Endodermal cell (in vitro differentiated cells): ENCODE measurements at regions not wholly inside any gene's neighbourhood (a gene's known extent, or its start where the extent isn't known, plus 50 kb on each side); places are given as distances from the start of the nearest gene placed in this dataset.
A peak's percentile ranks its signal among the peaks of the same experiment; 100 is the strongest.

Experiments
- DNase-seq: peaks from one replicate; pipeline ENCODE4 v3.0.0-alpha.2; 2017
- H3K27ac ChIP-seq: 2 replicates; pipeline ENCODE4 v1.5.1; 2013; ENCODE audit warnings: mild to moderate bottlenecking, low read depth, low read length, moderate library complexity
- H3K27me3 ChIP-seq: 2 replicates; pipeline ENCODE4 v1.6.1; 2013; ENCODE audit warnings: mild to moderate bottlenecking, low read length, moderate library complexity; ENCODE audit not compliant: insufficient read depth, control insufficient read depth, poor library complexity, severe bottlenecking
- H3K36me3 ChIP-seq: 2 replicates; pipeline ENCODE4 v1.7.0; 2013; ENCODE audit warnings: mild to moderate bottlenecking, low read length, moderate library complexity; ENCODE audit not compliant: control insufficient read depth, insufficient read depth
- H3K4me1 ChIP-seq: one replicate; pipeline ENCODE4 v1.7.0; 2013; ENCODE audit warnings: low read length; ENCODE audit not compliant: control insufficient read depth, insufficient read depth
- H3K4me3 ChIP-seq: 2 replicates; pipeline ENCODE4 v1.5.1; 2013; ENCODE audit warnings: mild to moderate bottlenecking, low read length, moderate library complexity
- H3K9ac ChIP-seq: 2 replicates; pipeline ENCODE4 v1.6.1; 2013; ENCODE audit warnings: mild to moderate bottlenecking, low read length, moderate library complexity; ENCODE audit not compliant: poor library complexity, severe bottlenecking; ENCODE audit errors: extremely low read depth
- H3K9me3 ChIP-seq: 2 replicates; pipeline ENCODE4 v1.6.1; 2013; ENCODE audit warnings: mild to moderate bottlenecking, low read length, moderate library complexity; ENCODE audit not compliant: control insufficient read depth
- H3K27ac Mint-ChIP-seq: 2 replicates; pipeline ENCODE4 v1.8.0; 2020; ENCODE audit warnings: mixed read lengths
- H3K27me3 Mint-ChIP-seq: 2 replicates; pipeline ENCODE4 v1.8.0; 2021; ENCODE audit warnings: mild to moderate bottlenecking, mixed read lengths; ENCODE audit not compliant: insufficient read depth
- H3K36me3 Mint-ChIP-seq: 2 replicates; pipeline ENCODE4 v1.8.0; 2020; ENCODE audit warnings: low read depth, mixed read lengths
- H3K4me1 Mint-ChIP-seq: 2 replicates; pipeline ENCODE4 v1.8.0; 2020; ENCODE audit warnings: mixed read lengths
- H3K4me3 Mint-ChIP-seq: 2 replicates; pipeline ENCODE4 v1.8.0; 2020; ENCODE audit warnings: mild to moderate bottlenecking, moderate library complexity, mixed read lengths
- H3K9me3 Mint-ChIP-seq: 2 replicates; pipeline ENCODE4 v1.8.0; 2020; ENCODE audit warnings: mild to moderate bottlenecking, mixed read lengths
- WGBS, 2 experiments: methylation state at CpG; one replicate each; pipeline versions ENCODE4 v1.1.5 to v1.1.7; 2013; ENCODE audit warnings: missing lambda C conversion rate in 2 of 2, mixed read lengths in 1 of 2; ENCODE audit not compliant: insufficient coverage in 1 of 2, insufficient read length in 1 of 2; 5-methylcytosine and 5-hydroxymethylcytosine counted together
- TF ChIP-seq, protein P1 (sequence below): fragments of 200-600 bp; sonication (generic); conservative IDR thresholded peaks from 2 replicates; pipeline ENCODE4 v1.5.0; 2021; ENCODE audit warnings: antibody characterized with exemption, mild to moderate bottlenecking

DNA sequence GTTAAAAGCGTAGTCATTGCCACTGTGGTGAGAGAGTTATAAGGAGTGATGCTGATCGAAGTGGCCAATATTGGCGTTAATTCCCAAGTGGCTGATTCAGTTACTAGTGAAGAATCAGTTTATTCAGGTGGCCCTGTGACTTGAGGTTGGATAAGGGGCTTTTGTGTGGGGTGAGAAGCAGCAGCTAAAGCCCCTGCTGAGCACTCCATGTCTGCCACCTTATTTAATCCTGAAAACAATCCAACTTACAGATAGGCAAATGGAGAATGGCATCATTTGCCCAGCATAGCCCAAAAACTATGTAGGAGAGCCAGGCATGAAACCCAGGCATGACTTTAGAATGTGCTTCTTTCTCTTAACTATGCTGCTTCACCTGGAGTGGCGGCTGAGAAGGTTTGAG is 222.8 kb upstream of the KLF6 start:
- Histone ChIP-seq H3K27me3 (no peaks in the 10 kb centered on the region), H3K36me3 (no peaks in the 10 kb centered on the region), H3K9ac (peak overlapping the region; percentile 35), H3K27ac (no peak overlapping the region), H3K4me1 (peaks cover 11% of the 10 kb centered on the region), H3K9me3 (no peaks in the 10 kb centered on the region), H3K4me3 (no peak overlapping the region)
- H3K27me3 Mint-ChIP-seq, result no peaks in the 10 kb centered on the region
- TF ChIP-seq, protein P1, sequence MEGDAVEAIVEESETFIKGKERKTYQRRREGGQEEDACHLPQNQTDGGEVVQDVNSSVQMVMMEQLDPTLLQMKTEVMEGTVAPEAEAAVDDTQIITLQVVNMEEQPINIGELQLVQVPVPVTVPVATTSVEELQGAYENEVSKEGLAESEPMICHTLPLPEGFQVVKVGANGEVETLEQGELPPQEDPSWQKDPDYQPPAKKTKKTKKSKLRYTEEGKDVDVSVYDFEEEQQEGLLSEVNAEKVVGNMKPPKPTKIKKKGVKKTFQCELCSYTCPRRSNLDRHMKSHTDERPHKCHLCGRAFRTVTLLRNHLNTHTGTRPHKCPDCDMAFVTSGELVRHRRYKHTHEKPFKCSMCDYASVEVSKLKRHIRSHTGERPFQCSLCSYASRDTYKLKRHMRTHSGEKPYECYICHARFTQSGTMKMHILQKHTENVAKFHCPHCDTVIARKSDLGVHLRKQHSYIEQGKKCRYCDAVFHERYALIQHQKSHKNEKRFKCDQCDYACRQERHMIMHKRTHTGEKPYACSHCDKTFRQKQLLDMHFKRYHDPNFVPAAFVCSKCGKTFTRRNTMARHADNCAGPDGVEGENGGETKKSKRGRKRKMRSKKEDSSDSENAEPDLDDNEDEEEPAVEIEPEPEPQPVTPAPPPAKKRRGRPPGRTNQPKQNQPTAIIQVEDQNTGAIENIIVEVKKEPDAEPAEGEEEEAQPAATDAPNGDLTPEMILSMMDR, result no peak
- peak; percentile 83 for DNase-seq
- H3K4me1 Mint-ChIP-seq, result peaks cover 49% of the 10 kb centered on the region
- no peaks in the 10 kb centered on the region for H3K9me3 Mint-ChIP-seq
- WGBS, 2 experiments, result 38 to 81% methylated on average over 2 to 4 of the region's 4 CpGs
- no peaks in the 10 kb centered on the region for H3K36me3 Mint-ChIP-seq
- H3K4me3 Mint-ChIP-seq, result peak overlapping the region; percentile 1
- H3K27ac Mint-ChIP-seq, result peak overlapping the region; percentile 79

DNA sequence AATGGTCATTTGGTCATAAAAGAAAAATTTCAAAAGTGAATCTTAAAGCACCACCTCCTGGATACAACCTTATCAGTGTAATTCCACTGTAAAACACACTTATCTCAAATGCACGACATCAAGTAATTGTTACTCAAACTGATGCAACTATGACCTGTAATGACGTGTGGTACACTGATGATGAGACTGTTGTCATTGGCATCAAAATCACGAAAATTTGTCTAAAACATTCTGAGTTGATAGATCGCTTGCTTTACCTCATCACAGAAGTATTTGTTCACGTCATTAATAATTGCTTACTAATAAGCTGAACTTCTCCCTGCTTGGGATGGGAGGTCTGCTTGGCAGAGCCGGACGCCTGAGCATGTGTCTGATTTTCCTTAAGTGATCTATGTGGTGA is 221.8 kb upstream of the KLF6 start:
- H3K27ac ChIP-seq, result no peak overlapping the region
- H3K27ac Mint-ChIP-seq, result peak overlapping the region; percentile 79
- H3K4me1 Mint-ChIP-seq, result peaks cover 49% of the 10 kb centered on the region
- no peaks in the 10 kb centered on the region for H3K9me3 Mint-ChIP-seq
- WGBS, 2 experiments, result 87 to 92% methylated on average over 4 to 7 of the region's 7 CpGs
- H3K27me3 ChIP-seq, result no peaks in the 10 kb centered on the region
- no peaks in the 10 kb centered on the region for H3K9me3 ChIP-seq
- no peak overlapping the region for H3K4me3 Mint-ChIP-seq
- H3K9ac ChIP-seq, result peak overlapping the region; percentile 35
- no peak overlapping the region for H3K4me3 ChIP-seq
- H3K36me3 ChIP-seq, result no peaks in the 10 kb centered on the region
- no peaks in the 10 kb centered on the region for H3K36me3 Mint-ChIP-seq
- TF ChIP-seq, protein P1, result no peak
- H3K27me3 Mint-ChIP-seq, result no peaks in the 10 kb centered on the region
- no peak for DNase-seq
- peaks cover 11% of the 10 kb centered on the region for H3K4me1 ChIP-seq

DNA sequence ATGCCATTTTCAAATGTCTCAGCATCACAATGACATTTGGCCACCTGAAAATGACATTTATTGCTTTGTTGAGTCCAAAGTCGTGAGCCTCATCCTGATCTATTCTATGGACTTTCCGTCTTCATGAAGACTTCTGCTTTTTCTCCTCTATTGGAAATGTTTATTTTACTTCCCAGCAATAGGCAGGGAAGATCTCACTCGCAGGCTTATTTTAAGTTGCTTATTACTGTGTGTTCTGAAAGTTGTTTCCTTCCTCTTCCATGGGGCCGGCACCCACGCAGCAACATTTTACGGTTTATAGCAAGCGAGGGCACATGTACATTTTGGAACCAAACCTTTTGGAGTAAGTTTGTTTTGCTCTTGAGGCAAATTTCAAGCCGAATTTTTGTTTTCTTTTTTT is 221.0 kb upstream of the KLF6 start:
- Mint-ChIP-seq H3K4me3 (no peak overlapping the region), H3K36me3 (no peaks in the 10 kb centered on the region), H3K27ac (no peak overlapping the region), H3K27me3 (no peaks in the 10 kb centered on the region), H3K9me3 (no peaks in the 10 kb centered on the region), H3K4me1 (peaks cover 48% of the 10 kb centered on the region)
- H3K4me1 ChIP-seq, result peaks cover 11% of the 10 kb centered on the region
- TF ChIP-seq, protein P1, result no peak
- no peaks in the 10 kb centered on the region for H3K9me3 ChIP-seq
- no peaks in the 10 kb centered on the region for H3K36me3 ChIP-seq
- H3K27ac ChIP-seq, result no peak overlapping the region
- WGBS, 2 experiments, result 82 to 90% methylated on average over 7 to 8 of the region's 8 CpGs
- no peak for DNase-seq
- no peaks in the 10 kb centered on the region for H3K27me3 ChIP-seq
- H3K9ac ChIP-seq, result no peak overlapping the region
- H3K4me3 ChIP-seq, result no peak overlapping the region
